NCI-H82 (cell line): ENCODE measurements at regions not wholly inside any gene's neighbourhood (a gene's known extent, or its start where the extent isn't known, plus 50 kb on each side); places are given as distances from the start of the nearest gene placed in this dataset.

Experiments
- DNase-seq: peaks from one replicate; lab custom pipeline; 2025; lab: John Stamatoyannopoulos, UW

DNA sequence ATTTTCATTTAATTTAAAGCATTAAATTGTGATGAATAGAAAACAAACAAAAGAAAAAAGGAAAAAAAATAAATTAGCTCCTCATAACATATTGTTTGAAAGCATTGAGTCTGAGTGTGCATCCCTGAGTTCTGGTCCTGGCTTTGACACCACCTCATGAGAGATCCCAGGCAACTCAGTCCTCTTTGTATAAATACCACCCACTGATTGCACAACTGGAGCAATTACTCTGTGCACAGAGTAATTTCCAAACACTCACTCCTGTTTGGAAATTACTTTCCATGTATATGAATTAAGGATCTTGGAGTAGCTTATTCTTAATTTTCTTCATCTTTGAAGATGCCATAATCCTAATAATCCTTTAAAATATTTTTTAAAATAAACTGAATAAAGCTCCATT is 59.4 kb upstream of the C5orf46 start:
- DNase-seq, result no peak

DNA sequence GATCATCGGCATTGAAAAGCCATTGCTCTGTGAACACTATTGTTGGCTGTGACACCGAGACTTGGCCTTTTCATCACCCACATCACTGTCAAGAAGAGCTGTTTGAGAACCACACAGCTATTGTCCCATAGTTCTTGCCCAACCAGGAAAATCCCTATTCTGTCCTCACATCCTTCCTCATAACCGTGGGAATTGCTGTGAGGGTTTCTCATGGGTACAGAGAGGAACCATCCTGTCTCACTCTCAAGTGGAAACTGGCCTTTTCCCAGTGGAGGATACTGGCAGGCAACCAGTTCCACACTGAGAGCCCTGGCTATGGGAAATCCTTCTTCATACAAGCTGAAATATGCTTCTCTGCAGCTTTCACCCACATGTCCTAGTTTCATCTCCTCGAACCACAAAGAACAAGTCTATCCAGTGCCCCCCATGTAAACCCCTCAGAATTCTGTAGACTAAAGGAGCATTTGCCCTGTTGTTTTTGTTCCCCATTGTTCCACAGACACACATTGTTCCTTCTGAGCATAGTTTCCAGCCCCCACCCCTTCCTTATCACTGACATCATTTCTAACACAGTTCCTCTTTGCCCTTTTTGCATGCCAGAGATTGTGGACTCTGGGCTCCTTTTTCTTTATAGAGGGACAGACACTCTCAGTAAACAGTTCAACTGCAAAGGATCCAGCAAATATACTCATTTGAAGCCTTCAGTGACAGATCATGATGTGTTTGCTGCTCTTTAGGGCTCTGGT is 57.8 kb upstream of the C5orf46 start:
- no peak for DNase-seq

DNA sequence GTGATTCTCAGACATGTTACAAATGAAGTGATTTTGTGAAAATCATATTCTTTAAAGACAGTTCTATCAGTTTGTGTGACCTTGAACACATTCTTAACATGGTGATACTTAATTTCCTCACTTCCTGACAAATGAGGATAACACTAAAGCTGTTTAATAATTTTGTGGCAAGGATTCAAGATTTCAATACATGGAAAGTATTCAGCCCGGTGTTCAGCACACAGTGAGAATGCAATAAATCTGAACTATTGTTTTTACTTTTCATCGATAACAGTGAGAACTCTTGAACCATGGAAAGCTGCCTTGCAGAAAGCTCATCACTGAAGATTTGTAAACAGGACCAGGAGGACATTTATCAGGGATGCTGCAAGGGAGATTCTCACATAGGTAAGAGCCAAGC is 57.1 kb upstream of the C5orf46 start:
- no peak for DNase-seq

DNA sequence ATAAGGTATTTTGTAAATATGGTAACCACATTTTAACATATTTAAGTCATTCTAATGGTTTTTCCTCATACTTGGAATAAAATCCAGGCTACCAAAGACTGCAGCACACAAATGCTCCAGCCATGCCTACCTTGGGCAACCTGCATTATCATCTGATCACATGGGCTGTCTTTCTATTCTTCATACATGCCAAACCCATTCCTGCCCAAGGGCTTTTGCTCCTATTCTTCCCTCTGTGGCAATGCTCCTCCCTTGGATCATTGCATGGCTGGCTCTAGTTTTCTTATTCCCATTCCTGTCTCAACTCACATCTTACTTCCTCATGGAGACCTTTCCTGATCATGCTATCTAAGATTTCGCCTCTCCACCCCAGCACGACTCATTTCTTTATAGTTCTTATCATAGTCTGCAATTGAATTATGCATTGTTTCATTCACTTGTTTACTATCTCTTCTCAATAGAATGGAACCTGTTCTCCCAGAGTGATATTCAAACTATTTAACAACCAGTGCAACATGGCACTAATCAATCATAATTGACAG is 54.9 kb upstream of the C5orf46 start:
- DNase-seq, result no peak

DNA sequence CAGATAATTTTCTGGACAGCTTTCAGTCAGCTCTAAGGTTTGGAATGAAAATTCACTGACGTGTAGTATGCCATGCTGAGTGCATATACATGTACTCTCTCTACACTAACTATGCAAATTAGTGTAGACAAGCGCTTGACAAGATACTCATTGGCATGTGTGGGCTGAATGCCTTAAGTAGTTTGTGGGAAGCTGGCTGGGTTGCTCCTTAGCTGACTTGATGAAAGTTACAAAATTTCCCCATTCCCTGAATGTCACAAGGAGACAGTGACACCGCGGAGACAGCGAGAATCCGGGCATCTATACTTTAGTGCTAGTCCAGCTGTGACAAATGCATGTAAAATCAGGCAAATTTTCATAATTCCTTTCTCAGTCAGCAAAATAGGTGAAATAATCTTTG is 51.6 kb upstream of the C5orf46 start:
- DNase-seq, result no peak

DNA sequence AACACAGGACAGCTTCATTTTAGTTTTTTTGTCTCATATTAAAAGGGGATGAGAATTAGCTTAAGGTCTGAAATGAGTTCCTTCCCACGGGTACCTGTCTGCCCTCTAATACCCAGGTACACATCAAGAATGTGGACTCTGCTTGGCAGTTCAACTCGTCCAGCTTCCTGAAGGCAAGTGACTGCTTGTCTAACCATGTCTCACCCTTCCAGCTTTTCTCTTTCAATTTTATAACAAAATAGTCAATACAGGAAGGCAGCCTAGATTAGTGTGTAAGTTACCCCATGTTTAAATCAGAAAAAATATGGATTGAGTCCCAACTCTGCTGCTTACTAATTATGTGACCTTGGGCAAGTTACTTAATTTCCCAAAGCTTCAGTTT is 50.5 kb upstream of the C5orf46 start:
- no peak for DNase-seq

DNA sequence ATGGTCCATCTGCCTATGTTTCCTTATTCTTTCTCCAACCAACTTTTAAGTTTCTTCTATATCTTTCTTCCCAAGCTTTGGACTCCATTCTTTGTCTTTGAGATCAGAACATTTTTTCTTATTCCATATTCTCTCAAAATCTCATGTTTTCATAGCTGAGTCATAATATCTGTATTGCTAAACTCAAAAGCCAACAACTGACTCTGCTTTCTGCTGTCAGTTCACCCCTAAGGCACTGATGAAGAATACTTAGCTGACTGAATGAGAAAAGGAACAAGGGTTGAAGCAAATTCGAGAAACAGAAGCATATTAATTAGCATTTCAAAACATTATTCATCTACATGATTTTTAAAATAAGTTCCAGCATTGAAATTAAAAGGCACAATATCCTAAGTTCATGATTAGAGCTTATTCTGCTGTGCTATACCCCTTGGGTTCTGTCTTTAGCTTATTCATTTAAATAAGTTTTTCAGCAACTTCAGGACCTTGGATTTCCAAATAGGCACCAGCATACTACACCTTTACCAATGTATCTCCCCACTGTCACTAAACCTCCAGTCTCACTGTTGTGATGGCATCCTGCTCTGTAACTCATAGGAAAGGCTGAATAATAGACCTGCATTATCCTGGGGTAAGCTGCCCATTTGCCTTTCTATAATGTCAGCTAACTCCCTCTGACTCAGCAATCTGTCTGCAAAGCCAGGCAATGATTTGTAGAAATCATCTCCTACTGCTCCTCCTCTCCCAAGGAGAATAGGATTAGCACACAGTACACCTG is 49.9 kb upstream of the C5orf46 start:
- DNase-seq, result no peak
